Neural progenitor cell (in vitro differentiated cells): ENCODE measurements at regions not wholly inside any gene's neighbourhood (a gene's known extent, or its start where the extent isn't known, plus 50 kb on each side); places are given as distances from the start of the nearest gene placed in this dataset.

ENCODE experiments used
- CTCF ChIP-seq: fragments of 200-600 bp; sonication (generic); IDR thresholded peaks from 2 replicates; pipeline ENCODE4 v1.5.1; 2017; ENCODE audit warnings: antibody characterized with exemption, mild to moderate bottlenecking
- EZH2 ChIP-seq: fragments of 200-600 bp; sonication (generic); IDR thresholded peaks from 2 replicates; pipeline ENCODE4 v1.6.1; 2017; ENCODE audit warnings: antibody characterized with exemption, mild to moderate bottlenecking, moderate library complexity
- EZH2phosphoT487 ChIP-seq: fragments of 200-600 bp; sonication (generic); IDR thresholded peaks from 2 replicates; pipeline ENCODE4 v1.6.1; 2017; ENCODE audit warnings: antibody characterized with exemption

DNA sequence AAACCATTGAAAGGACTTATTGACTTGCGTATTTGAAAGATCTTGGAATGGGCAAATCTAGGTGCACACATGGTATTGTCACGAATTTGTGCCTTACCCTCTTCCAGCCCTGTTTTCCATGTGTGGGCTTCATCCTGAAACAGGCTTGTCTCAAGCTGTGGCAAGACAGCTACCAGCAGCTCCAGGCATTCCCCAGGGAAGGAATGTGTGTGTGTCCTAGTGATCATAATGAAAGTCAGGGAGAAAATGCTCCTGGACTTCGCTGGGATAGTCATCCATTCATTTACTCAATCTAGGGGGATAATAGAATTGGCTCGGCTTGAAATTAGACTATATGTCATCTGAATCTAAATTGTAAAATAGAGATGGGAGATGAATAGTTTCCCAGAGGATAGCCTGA lies 676.2 kb downstream of the CBLN4 start:
- TF ChIP-seq CTCF: no peak
- TF ChIP-seq EZH2: no peak
- no peak for TF ChIP-seq EZH2phosphoT487
